VCaP (cell line): ENCODE measurements at regions not wholly inside any gene's neighbourhood (a gene's known extent, or its start where the extent isn't known, plus 50 kb on each side); places are given as distances from the start of the nearest gene placed in this dataset.

ENCODE experiments used
- H3K27ac ChIP-seq: fragments of 450-650 bp; 2 replicates; pipeline ENCODE4 v1.5.1; 2017
- TF ChIP-seq, protein P1 (sequence below): fragments of 450-650 bp; conservative IDR thresholded peaks from 2 replicates; pipeline ENCODE4 v1.5.1; 2017; ENCODE audit warnings: mild to moderate bottlenecking, moderate library complexity

DNA sequence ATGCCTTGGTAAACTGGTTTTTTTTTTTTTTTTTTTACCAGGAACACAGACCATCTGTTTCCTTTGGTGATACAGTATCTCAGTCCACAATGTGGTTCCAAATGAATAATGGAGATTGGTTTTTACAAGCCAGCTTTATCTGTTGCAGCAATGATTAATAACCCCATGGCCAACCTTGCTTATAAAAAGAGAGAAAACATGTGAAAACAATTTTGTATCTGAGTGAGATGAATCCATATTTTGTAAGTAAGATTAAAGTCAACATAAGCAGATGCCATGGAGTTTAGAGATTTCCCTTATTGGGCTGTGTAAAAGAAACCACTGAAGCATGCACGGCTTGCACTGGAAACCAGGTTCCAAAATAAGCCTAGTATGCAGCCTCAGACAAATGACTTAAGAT is 108.6 kb upstream of the CNTNAP5 start:
- peak overlapping the region; percentile 43 for H3K27ac ChIP-seq
- TF ChIP-seq, protein P1, sequence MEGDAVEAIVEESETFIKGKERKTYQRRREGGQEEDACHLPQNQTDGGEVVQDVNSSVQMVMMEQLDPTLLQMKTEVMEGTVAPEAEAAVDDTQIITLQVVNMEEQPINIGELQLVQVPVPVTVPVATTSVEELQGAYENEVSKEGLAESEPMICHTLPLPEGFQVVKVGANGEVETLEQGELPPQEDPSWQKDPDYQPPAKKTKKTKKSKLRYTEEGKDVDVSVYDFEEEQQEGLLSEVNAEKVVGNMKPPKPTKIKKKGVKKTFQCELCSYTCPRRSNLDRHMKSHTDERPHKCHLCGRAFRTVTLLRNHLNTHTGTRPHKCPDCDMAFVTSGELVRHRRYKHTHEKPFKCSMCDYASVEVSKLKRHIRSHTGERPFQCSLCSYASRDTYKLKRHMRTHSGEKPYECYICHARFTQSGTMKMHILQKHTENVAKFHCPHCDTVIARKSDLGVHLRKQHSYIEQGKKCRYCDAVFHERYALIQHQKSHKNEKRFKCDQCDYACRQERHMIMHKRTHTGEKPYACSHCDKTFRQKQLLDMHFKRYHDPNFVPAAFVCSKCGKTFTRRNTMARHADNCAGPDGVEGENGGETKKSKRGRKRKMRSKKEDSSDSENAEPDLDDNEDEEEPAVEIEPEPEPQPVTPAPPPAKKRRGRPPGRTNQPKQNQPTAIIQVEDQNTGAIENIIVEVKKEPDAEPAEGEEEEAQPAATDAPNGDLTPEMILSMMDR, result no peak

DNA sequence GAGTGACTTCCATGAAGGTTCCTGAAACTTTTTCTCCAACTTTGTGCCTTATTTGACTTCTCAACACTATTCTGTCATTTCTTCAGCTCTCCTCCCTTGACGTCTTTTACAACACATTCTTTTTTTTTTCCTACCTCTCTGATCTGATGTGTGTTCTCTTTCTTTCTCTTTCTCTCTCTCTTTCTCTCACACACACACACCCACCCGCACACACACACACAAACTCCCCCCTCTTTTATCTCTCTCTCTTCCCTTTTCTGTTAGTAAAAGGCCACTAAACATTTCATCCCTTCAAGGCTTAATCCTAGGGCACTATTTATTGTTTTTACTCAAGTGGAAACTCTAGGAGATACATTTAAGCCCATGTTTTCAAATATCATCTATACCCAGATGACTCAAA is 107.8 kb upstream of the CNTNAP5 start:
- peak overlapping the region; percentile 43 for H3K27ac ChIP-seq
- TF ChIP-seq, protein P1, result no peak

DNA sequence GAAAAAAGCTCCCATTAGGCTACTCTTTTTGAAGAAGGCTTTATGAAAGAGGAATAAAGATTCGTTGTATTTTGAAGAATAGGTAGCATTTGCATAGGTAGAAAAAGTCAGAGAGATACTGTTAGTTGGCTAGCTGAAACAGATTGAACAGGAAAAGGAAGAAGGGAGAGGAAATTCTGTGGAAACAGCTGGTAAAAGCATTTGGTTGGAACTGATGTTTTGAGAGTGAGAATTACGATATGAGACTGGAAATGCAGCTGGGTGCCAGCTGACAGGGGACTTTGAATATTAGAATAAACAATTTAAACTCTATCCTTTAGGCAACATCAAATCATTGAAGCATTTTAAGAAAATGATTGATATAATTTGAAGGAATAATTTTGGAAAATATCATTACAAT is 96.7 kb upstream of the CNTNAP5 start:
- TF ChIP-seq, protein P1, result no peak

DNA sequence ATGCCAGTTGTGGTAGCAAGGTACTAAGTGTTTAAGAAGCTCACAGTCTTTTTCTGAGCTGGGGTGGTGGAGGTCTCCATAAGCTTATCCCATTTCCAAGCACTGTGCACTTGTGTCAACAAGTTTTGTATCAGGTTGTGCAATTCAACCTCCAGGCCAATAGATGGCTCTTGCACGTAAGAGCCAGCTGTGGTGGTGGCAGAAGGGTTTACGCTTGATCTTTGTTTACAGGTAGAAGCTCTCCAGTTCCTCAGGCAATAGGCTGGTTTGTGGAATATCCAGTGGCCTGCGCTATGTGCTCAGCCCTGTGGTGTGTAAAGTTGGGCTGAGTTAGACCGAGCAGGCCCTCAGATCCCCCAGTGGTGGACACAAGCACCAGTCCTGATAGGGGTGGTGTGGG is 89.7 kb upstream of the CNTNAP5 start:
- no peak overlapping the region for H3K27ac ChIP-seq
- TF ChIP-seq, protein P1, result no peak

More for the DNA sequence above, 96.7 kb upstream of the CNTNAP5 start:
- no peak overlapping the region for H3K27ac ChIP-seq

DNA sequence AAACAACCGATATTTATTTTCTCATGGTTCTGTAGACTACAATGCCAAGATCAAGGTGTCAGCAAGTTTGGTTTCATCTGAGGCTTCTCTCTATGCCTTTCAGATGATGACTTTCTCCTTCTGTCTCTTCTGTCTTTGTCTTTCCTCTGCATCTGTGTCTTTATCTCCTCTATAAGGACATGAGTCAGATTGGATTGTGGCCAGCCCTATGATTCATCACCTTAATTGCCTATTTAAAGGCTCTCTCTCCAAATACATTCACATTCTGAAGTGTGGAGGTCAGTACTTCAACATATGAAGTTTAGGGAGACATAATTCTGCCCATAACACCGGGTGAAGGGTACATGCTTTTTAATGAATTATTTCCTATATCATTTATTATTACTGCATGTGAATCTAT is 71.2 kb upstream of the CNTNAP5 start:
- TF ChIP-seq, protein P1, result no peak
- no peak overlapping the region for H3K27ac ChIP-seq

DNA sequence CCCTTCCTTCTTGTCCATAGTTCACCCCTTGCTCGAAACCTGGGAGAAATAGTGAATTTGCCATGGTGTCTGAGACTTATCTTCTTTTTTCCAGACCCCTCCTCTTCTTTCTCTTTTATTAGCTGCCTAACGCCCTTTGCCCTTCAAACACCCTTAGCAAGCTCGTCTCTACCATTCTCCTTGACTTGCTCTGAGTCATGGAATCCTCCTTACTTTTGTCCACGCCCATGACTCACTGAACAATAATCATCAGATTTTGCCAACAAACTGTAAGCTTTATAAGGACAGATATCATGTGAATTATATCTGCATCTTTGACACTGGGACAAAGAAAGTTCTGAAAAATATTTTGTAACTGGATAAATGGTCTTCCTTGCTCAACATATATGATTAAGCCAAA is 67.1 kb upstream of the CNTNAP5 start:
- no peak overlapping the region for H3K27ac ChIP-seq
- TF ChIP-seq, protein P1, result no peak

DNA sequence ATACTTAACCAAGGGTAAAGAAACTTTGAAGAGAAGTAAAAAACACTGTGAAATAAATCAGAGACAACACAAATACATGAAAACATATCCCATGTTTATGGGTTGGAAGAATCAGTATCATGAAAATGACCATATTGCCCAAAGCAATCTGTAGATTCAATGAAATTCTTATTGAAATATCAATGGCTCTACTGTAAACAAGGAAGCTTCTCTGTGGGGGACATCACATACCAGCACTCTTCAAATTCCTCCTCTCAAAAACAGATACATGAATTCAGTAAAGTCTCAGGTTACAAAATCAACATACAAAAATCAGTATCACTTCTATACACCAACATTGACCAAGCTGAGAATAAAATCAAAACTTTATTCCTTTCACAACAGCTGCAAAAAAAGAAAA is 63.5 kb upstream of the CNTNAP5 start:
- TF ChIP-seq, protein P1, result no peak
- no peak overlapping the region for H3K27ac ChIP-seq
